HG02763 (cell line): ENCODE measurements at regions not wholly inside any gene's neighbourhood (a gene's known extent, or its start where the extent isn't known, plus 50 kb on each side); places are given as distances from the start of the nearest gene placed in this dataset.
"Not testable (repeated sequence)": the region's sequence is repeated elsewhere in the genome, so short reads cannot be mapped to it uniquely, and the experiment has no call there.

Experiments
- ATAC-seq: cut with Tn5 transposase; IDR thresholded peaks from one replicate; pipeline ENCODE4 v1.9.1; 2021; ENCODE audit warnings: mild to moderate bottlenecking, moderate library complexity; ENCODE audit not compliant: unreplicated experiment

DNA sequence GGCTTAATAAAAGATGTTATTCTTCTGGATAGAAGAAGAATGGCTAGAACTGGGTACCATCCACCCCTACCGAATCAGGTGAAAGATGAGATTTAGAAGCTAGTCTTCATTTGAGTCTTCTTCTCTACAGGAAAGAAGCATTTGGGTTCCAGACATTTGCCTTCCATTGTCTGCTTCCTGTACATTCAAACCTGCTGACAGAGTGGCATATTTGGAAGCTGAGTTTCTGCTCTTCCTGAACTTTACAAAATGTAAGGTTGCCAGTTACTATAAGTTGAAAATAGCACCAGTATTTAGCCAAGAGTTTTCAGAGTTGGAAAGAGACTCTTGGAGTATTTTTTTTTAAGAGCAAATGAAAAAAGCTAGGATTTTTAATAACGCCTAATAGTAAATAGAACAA is 525.4 kb upstream of the TLE4 start:
- no peak for ATAC-seq

DNA sequence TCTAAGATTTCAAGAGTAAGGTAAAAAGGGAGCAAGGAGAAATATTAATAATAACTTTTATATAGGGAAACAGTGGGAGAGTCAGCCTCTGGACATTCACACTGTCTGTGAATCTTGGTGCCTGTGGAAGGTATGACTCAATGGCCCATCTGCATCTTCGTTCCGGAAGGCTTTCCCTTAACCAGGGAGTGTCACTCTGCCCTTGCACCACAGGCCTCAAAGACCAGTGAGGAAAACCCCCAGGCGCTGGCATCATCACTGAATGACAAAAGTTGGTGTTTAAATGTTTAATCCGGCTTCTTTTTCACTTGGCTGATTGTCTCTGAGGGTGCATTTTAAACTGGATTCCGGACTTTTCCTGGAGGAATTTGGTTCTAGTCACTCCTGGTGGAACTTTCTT is 522.4 kb upstream of the TLE4 start:
- ATAC-seq: no peak

- ATAC-seq: no peak
Observed at GRCh38 chr9:79053598-79053997, 518.2 kb upstream of the TLE4 start.

DNA sequence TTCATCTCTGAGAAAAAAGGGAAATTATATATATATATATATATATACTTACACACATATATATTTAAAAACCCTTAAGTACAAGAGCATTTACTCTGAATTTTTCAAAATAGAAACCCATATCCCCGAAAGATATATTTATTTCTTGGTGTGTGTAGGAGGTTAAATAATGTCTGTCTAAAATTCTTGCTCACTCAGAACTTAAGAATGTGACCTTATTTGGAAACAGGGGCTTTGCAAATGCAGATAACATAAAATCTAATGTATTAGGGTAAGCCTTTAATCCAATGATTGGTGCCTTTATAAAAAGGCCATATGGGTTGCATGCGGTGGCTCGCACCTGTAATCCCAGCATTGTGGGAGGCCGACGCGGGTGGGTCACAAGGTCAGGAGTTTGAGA is 517.3 kb upstream of the TLE4 start:
- ATAC-seq: no peak

GRCh38 chr9:79056041-79056440 is 515.7 kb upstream of the TLE4 start:
- no peak for ATAC-seq

- no peak for ATAC-seq
Observed at GRCh38 chr9:79057576-79057975, 514.2 kb upstream of the TLE4 start.

GRCh38 chr9:79060766-79061165 is 511.0 kb upstream of the TLE4 start:
- no peak for ATAC-seq

DNA sequence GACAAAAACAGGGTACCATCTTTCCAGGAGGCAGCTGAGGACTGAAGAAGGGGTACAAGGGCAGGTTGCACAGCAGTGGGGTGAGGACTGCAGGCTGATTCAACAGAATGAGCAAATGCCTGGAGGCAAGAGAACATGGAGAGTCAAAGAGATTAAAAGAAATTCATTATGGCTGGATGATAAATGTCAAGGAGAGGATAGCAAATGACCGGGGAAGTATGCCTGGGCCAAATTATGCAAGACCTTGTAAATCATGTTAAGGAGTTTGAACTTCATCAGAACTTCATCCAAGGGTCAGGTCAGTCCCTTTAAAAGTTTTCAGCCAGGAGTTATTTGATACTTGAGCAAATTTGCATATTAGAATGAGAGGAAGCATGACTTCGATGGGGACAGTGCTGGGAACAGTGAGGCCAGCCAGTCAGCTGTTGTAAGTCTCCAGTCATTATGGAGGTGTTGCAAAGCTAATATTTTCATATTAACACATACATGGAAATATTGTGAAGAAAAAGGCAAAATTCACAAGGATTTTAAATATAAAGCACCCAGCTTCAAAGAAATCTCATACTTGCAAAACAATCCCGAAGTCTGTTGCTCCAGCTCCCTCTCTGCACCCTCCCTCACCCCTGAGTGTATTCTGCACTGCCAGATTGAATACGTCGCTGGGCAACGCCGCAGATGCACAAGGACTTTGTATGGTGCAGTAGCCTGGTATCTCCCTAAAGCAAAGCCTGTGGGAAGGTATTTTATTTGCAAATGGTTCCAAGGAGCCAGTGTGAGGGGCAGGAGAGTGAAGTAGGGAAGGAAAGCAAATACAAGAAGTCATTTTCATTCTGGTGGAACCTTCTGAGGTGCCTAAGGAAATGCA is 509.8 kb upstream of the TLE4 start:
- ATAC-seq: no peak

DNA sequence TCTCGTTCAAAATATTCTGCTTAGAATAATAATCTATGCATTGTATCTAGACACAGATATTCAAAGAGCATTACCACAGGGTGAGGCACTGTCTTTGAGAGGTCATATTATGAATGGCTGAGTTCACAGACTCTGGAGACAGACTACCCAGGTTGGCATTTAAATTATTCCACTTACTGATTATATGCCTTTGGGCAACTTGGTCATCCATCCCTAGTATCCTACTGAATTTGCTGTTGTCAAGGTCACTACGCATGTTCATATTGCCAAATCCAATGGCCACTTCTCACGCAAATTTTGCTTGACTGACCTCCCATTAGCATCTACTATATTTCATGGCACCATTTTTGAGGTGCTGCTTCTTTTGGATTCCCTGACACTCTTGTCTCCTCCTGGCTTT is 498.6 kb upstream of the TLE4 start:
- ATAC-seq: no peak

DNA sequence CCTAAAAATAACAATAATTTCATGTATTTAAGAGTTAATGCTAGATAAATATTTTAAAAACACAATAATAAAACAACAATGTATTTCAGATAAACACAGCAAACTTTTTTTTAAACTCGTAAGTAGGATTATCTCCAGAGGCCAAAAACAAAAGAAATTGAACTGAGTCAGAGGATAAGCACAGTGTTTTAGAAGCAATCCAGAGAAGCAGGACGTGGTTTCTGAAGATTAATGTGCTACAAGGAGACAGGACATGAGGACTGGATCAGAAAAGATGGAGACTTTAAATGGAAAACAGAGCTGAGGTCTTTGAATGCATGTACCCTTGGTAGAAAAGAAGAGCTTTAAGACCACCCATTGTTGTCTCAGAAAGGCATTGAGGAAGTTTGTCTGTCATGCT is 491.2 kb upstream of the TLE4 start:
- ATAC-seq: no peak

DNA sequence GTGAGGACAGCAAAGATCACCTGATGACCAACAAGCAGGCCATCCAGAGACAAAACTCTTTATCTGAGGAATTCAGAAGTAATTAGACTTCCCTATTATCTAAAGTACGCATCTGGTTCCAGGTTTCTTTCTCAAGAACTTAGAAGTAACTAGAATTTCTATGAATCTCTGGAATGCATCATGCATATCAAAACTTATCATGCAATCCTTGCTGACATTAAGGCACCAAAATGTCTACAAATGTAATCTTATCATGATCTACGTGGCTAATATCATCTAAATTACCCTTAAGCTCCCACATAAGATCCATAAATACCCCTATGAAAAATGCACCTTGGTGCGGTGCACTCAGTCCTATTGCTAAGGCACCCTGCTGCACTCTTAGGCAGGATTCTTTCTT is 488.1 kb upstream of the TLE4 start:
- no peak for ATAC-seq

GRCh38 chr9:79087133-79087532 is 484.6 kb upstream of the TLE4 start:
- ATAC-seq: no peak

DNA sequence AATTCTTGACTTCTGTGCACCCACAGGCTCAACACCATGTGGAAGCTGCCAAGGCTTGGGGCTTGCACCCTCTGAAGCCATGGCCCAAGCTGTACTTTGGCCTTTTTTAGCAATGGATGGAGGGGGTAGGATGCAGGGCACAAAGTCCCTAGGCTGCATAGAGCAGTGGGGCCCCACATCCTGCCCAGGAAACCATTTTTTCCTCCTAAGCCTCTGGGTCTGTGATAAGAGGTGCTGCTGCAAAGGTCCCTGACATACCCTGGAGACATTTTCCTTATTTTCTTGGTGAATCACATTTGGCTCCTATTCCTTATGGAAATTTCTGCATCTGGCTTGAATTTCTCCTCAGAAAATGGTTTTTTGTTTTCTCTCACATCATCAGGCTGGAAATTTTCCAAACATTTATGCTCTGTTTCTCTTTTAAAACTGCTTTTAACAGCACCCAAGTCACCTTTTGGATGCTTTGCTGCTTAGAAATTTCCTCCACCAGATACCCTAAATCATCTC is 482.7 kb upstream of the TLE4 start:
- no peak for ATAC-seq

- not testable (repeated sequence) for ATAC-seq
Observed at GRCh38 chr9:79089851-79090250, 481.9 kb upstream of the TLE4 start.

- ATAC-seq: not testable (repeated sequence)
Observed at GRCh38 chr9:79103257-79103656, 468.5 kb upstream of the TLE4 start.

- no peak for ATAC-seq
Observed at GRCh38 chr9:79104216-79104615, 467.5 kb upstream of the TLE4 start.

DNA sequence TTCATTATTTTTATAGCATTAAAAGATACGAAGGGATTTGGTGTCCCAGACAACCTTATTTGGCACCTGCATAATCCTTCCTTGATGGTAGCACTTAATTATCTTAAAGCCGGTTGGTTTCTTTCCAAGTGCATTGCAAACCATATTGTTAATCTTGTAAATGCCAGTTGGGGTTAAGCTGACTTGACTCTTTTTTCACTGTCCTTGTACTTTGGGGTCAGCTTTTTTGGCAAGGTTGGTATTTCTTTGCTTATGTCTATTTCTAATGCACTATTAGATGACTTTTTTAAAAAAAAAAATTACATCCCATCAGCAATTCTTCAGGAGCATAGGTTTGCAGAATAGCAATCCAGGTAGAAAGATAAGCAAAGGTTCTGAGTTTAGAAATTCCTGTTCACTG is 466.8 kb upstream of the TLE4 start:
- no peak for ATAC-seq

DNA sequence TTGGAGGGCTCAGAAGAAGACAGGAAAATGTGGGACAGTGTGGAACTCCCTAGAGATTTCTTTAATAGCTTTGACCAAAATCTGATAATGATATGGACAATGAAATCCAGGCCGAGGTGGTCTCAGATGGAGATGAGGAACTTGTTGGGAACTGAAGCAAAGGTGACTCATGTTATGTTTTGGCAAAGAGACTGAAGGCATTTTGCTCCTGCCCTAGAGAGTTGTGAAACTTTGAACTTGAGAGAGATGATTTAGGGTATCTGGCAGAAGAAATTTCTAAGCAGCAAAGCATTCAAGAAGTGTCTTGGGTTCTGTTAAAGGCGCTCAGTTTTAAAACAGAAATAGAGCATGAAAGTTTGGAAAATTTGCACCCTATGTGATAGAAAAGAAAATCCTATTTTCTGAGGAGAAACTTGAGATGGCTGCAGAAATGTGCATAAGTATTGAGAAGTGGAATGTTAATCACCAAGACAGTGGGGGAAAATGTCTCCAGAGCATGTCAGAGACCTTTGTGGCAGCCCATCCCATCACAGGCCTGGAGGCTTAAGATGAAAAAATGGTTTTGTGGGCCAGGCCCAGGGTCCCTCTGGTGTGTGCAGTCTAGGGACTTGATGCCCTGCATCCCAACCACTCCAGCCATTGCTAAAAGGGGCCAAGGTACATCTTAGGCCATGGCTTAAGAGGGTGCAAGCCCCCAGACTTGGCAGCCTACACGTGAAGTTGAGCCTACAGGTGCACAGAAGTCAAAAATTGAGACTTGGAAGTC is 463.7 kb upstream of the TLE4 start:
- ATAC-seq: no peak

- no peak for ATAC-seq
Observed at GRCh38 chr9:79111653-79112052, 460.1 kb upstream of the TLE4 start.

DNA sequence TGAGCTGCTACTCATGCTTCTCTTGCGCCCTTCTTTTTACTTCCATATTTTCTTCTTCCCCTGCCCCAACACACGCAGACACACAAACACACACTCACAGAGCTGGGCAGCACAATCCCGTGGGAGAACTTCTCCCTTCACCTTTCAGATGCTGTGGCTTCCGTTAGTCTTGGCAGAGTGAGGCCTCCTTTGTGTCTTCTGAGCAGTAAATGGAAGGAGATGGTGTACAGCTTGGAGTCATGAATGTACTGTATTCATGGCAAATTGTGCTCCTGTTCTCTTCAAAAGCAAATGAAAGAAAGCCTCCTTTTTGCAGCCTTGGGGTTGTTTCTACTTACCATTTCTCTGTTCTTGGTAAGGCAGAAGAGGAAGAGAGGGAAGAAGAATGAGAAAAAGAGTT is 456.6 kb upstream of the TLE4 start:
- no peak for ATAC-seq

GRCh38 chr9:79116041-79116440 is 455.7 kb upstream of the TLE4 start:
- ATAC-seq: no peak

- ATAC-seq: no peak
Observed at GRCh38 chr9:79116709-79117108, 455.1 kb upstream of the TLE4 start.
